A673 (cell line): ENCODE measurements at regions not wholly inside any gene's neighbourhood (a gene's known extent, or its start where the extent isn't known, plus 50 kb on each side); places are given as distances from the start of the nearest gene placed in this dataset.
"Not testable (repeated sequence)": the region's sequence is repeated elsewhere in the genome, so short reads cannot be mapped to it uniquely, and the experiment has no call there.

Source experiments
- BruUV-seq: library from RNA; stranded (reverse); fragments of 400-500 nt; replicated peaks from 2 replicates; lab custom pipeline; 2021; lab: Mats Ljungman, UMichigan
- CTCF ChIA-PET: fragments of 300-600 bp; sonication (Branson Sonifier 250); formaldehyde crosslinking; loops from one replicate; lab custom pipeline; 2022; ENCODE audit warnings: antibody characterized with exemption; lab: Charles Lee
- POLR2A ChIA-PET: fragments of 300-600 bp; sonication (Branson Sonifier 250); formaldehyde crosslinking; loops from one replicate; lab custom pipeline; 2022; ENCODE audit warnings: antibody characterized with exemption; ENCODE audit not compliant: low non-redundant PET; lab: Charles Lee
- DNase-seq: peaks from one replicate; pipeline ENCODE4 v3.0.0-alpha.2; 2015; ENCODE audit warnings: low spot score
- H3K27ac ChIP-seq: fragments of 200-600 bp; sonication (generic); 2 replicates; pipeline ENCODE4 v1.5.1; 2016; ENCODE audit warnings: mixed run types, low read depth, mild to moderate bottlenecking, mixed read lengths, antibody characterized with exemption, low read length; ENCODE audit not compliant: poor library complexity, severe bottlenecking
- H3K27me3 ChIP-seq: fragments of 200-600 bp; sonication (generic); replicated peaks from 2 replicates; pipeline ENCODE4 v1.6.1; 2017; ENCODE audit warnings: mixed run types, low read depth, mild to moderate bottlenecking, mixed read lengths, antibody characterized with exemption, low read length; ENCODE audit not compliant: insufficient read depth, poor library complexity
- H3K36me3 ChIP-seq: fragments of 200-600 bp; sonication (generic); 2 replicates; pipeline ENCODE4 v1.6.1; 2016; ENCODE audit warnings: mixed run types, mild to moderate bottlenecking, mixed read lengths, antibody characterized with exemption, low read length; ENCODE audit not compliant: insufficient read depth, poor library complexity, severe bottlenecking
- H3K4me1 ChIP-seq: fragments of 200-600 bp; sonication (generic); 2 replicates; pipeline ENCODE4 v1.6.1; 2017; ENCODE audit warnings: mixed run types, mild to moderate bottlenecking, mixed read lengths, antibody characterized with exemption, low read length; ENCODE audit not compliant: insufficient read depth, poor library complexity, severe bottlenecking
- H3K4me3 ChIP-seq: fragments of 200-600 bp; sonication (generic); 2 replicates; pipeline ENCODE4 v1.5.1; 2016; ENCODE audit warnings: low read depth, mixed run types, mild to moderate bottlenecking, mixed read lengths, low read length; ENCODE audit not compliant: poor library complexity, severe bottlenecking
- H3K9me3 ChIP-seq: fragments of 200-600 bp; sonication (generic); 2 replicates; pipeline ENCODE4 v1.6.1; 2016; ENCODE audit warnings: mixed run types, low read depth, mild to moderate bottlenecking, mixed read lengths, antibody characterized with exemption, low read length; ENCODE audit not compliant: poor library complexity, severe bottlenecking
- EZH2 ChIP-seq: fragments of 200-600 bp; sonication (generic); IDR thresholded peaks from 2 replicates; pipeline ENCODE4 v1.6.1; 2017; ENCODE audit warnings: borderline replicate concordance, low read depth, mild to moderate bottlenecking, mixed read lengths, antibody characterized with exemption, low read length; ENCODE audit not compliant: poor library complexity, severe bottlenecking
- intact Hi-C: fragments of 100-400 bp; cut with micrococcal nuclease; formaldehyde crosslinking; loops from one replicate; pipeline ENCODE4 v1.10.0; 2022; ENCODE audit not compliant: unreplicated experiment
- TF ChIP-seq, protein P1 (sequence below): fragments of 300-800, 200-600 bp; sonication (generic); conservative IDR thresholded peaks from 2 replicates; pipeline ENCODE4 v1.5.1; 2017; ENCODE audit warnings: low read depth, mild to moderate bottlenecking, antibody characterized with exemption, low read length, moderate library complexity, mixed read lengths

DNA sequence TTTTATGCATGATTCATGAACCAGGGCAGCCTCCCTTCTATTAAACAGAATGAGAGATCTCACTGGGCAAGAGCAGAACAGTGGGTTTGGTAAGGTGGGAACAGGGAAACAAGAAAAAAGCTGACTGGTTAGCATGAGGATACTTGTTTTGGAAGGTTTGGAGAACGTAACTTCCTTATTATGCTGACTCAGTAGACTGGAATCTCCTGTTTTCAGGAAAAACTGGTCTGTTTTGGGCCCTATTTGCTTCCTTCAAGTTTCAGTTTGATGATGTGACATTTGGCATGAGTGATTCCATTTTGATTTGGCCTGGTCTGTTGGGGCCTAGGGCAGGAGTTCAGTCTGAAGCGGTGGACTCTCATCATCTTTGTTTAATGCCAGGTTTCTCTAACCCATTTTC, 172.0 kb downstream of the MYLK4 start:
- ChIA-PET POLR2A (no interaction called here), CTCF (interaction anchor here (0.6 kb wide), 1 partner anchor 563 kb away, joined by 4 read pairs; no protein-coding TSS in a partner anchor)
- DNase-seq: no peak
- no peaks in the 10 kb centered on the region for H3K27me3 ChIP-seq
- H3K27ac ChIP-seq: no peak overlapping the region
- intact Hi-C loops: no loop called here
- no peak for TF ChIP-seq EZH2
- TF ChIP-seq, protein P1, sequence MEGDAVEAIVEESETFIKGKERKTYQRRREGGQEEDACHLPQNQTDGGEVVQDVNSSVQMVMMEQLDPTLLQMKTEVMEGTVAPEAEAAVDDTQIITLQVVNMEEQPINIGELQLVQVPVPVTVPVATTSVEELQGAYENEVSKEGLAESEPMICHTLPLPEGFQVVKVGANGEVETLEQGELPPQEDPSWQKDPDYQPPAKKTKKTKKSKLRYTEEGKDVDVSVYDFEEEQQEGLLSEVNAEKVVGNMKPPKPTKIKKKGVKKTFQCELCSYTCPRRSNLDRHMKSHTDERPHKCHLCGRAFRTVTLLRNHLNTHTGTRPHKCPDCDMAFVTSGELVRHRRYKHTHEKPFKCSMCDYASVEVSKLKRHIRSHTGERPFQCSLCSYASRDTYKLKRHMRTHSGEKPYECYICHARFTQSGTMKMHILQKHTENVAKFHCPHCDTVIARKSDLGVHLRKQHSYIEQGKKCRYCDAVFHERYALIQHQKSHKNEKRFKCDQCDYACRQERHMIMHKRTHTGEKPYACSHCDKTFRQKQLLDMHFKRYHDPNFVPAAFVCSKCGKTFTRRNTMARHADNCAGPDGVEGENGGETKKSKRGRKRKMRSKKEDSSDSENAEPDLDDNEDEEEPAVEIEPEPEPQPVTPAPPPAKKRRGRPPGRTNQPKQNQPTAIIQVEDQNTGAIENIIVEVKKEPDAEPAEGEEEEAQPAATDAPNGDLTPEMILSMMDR: no peak
- H3K36me3 ChIP-seq: no peaks in the 10 kb centered on the region
- no peaks in the 10 kb centered on the region for H3K9me3 ChIP-seq
- H3K4me1 ChIP-seq: no peaks in the 10 kb centered on the region
- no peak overlapping the region for H3K4me3 ChIP-seq
- BruUV-seq: no TSS peak

DNA sequence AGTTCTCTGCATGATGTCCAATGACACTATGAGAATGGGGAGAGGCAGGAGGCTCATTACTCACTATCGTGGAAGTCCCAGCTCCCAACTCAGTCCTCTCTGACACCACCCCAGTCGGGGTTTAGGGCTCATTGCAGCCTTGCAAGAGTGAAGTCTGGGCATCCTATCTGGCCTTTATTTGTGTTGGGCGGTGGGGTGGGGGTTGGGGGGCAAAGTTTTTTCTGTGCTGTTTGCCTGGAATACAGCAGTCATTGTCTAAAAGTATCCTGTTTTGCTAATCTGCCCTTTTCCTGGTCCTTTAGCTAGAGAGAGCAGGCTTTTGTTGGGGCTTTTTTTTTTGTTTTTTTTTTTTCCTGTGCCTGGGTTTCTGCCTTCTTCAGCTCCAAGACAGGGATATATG, 174.2 kb downstream of the MYLK4 start:
- no peaks in the 10 kb centered on the region for H3K27me3 ChIP-seq
- no peaks in the 10 kb centered on the region for H3K36me3 ChIP-seq
- intact Hi-C loops: no loop called here
- no peaks in the 10 kb centered on the region for H3K4me1 ChIP-seq
- no peaks in the 10 kb centered on the region for H3K9me3 ChIP-seq
- H3K27ac ChIP-seq: no peak overlapping the region
- DNase-seq: no peak
- CTCF ChIA-PET: no interaction called here
- no peak for TF ChIP-seq EZH2
- TF ChIP-seq, protein P1: no peak
- H3K4me3 ChIP-seq: no peak overlapping the region
- BruUV-seq: no TSS peak
- POLR2A ChIA-PET: no interaction called here

GRCh38 chr6:2575236-2575635, 175.5 kb downstream of the MYLK4 start:
- no peaks in the 10 kb centered on the region for H3K4me1 ChIP-seq
- CTCF ChIA-PET: no interaction called here
- no peak for DNase-seq
- POLR2A ChIA-PET: no interaction called here
- H3K4me3 ChIP-seq: no peak overlapping the region
- no peaks in the 10 kb centered on the region for H3K9me3 ChIP-seq
- intact Hi-C loops: no loop called here
- H3K27me3 ChIP-seq: no peaks in the 10 kb centered on the region
- TF ChIP-seq, protein P1: no peak
- no peak for TF ChIP-seq EZH2
- no peak overlapping the region for H3K27ac ChIP-seq
- no peaks in the 10 kb centered on the region for H3K36me3 ChIP-seq
- BruUV-seq: no TSS peak

GRCh38 chr6:2569420-2569819, 181.3 kb downstream of the MYLK4 start:
- H3K36me3 ChIP-seq, H3K9me3 ChIP-seq, intact Hi-C loops, DNase-seq, BruUV-seq, POLR2A ChIA-PET, H3K4me3 ChIP-seq, H3K27me3 ChIP-seq, CTCF ChIA-PET, H3K4me1 ChIP-seq, H3K27ac ChIP-seq: not testable (repeated sequence)
